Fibroblast of lung (primary cell): ENCODE measurements at regions not wholly inside any gene's neighbourhood (a gene's known extent, or its start where the extent isn't known, plus 50 kb on each side); places are given as distances from the start of the nearest gene placed in this dataset.

Experiments
- DNase-seq, 2 donors: peaks; one replicate each; pipeline versions ENCODE4 v3.0.0 to v3.0.0-alpha.2; 2010; ENCODE audit warnings: low read depth in 2 of 2
- H2AFZ ChIP-seq: 2 replicates; pipeline ENCODE4 v1.5.1; 2012; ENCODE audit warnings: low read length, control low read depth, inconsistent platforms
- H3K27ac ChIP-seq: 2 replicates; pipeline ENCODE4 v1.5.1; 2011; ENCODE audit warnings: low read length, control low read depth; ENCODE audit not compliant: insufficient read depth
- H3K27me3 ChIP-seq: 2 replicates; pipeline ENCODE4 v1.5.1; 2011; ENCODE audit warnings: mild to moderate bottlenecking, low read length; ENCODE audit not compliant: control insufficient read depth, insufficient read depth
- H3K36me3 ChIP-seq: 2 replicates; pipeline ENCODE4 v1.5.1; 2011; ENCODE audit warnings: low read length; ENCODE audit not compliant: control insufficient read depth, insufficient read depth
- H3K4me1 ChIP-seq: 2 replicates; pipeline ENCODE4 v1.5.1; 2011; ENCODE audit warnings: low read length; ENCODE audit not compliant: control insufficient read depth, insufficient read depth; ENCODE audit errors: extremely low read depth
- H3K4me2 ChIP-seq: 2 replicates; pipeline ENCODE4 v1.5.1; 2011; ENCODE audit warnings: low read length, control low read depth; ENCODE audit not compliant: insufficient read depth; ENCODE audit errors: extremely low read depth
- H3K4me3 ChIP-seq, 4 experiments: fragments of 200-600 bp in 1 of 4; sonication (generic) in 1 of 4; replicated peaks in 1 of 4; 2 replicates each; pipeline ENCODE4 v1.5.1; 2011 to 2016; ENCODE audit warnings: low read length in 4 of 4, low read depth in 3 of 4, mild to moderate bottlenecking in 3 of 4, control low read depth in 2 of 4, inconsistent platforms in 1 of 4, mixed read lengths in 1 of 4; ENCODE audit not compliant: insufficient read depth in 1 of 4; ENCODE audit errors: control extremely low read depth in 1 of 4
- H3K79me2 ChIP-seq: 2 replicates; pipeline ENCODE4 v1.5.1; 2012; ENCODE audit warnings: mild to moderate bottlenecking, low read length, inconsistent platforms; ENCODE audit not compliant: control insufficient read depth, insufficient read depth
- H3K9ac ChIP-seq: 2 replicates; pipeline ENCODE4 v1.5.1; 2011; ENCODE audit warnings: mild to moderate bottlenecking, low read length, control low read depth; ENCODE audit not compliant: insufficient read depth
- H3K9me3 ChIP-seq: 2 replicates; pipeline ENCODE4 v1.5.1; 2012; ENCODE audit warnings: low read depth, low read length; ENCODE audit not compliant: control insufficient read depth, insufficient read depth
- H4K20me1 ChIP-seq: 2 replicates; pipeline ENCODE4 v1.5.1; 2011; ENCODE audit warnings: low read length; ENCODE audit not compliant: control insufficient read depth, insufficient read depth; ENCODE audit errors: extremely low read depth
- CTCF ChIP-seq, 2 donors: IDR thresholded peaks in 1 of 2; conservative IDR thresholded peaks in 1 of 2; 1 replicate in 1 of 2; 2 replicates in 1 of 2; pipeline ENCODE4 v1.5.1; 2011 to 2012; ENCODE audit warnings: low read length in 2 of 2, control low read depth in 1 of 2, inconsistent platforms in 1 of 2, low read depth in 1 of 2, mild to moderate bottlenecking in 1 of 2
- EZH2 ChIP-seq: IDR thresholded peaks from 2 replicates; pipeline ENCODE4 v1.5.1; 2012; ENCODE audit warnings: low read length, control low read depth, mild to moderate bottlenecking; ENCODE audit errors: missing control alignments

- Histone ChIP-seq H3K4me3 (no peak overlapping the region), H2AFZ (no peak overlapping the region), H3K9ac (no peak overlapping the region), H3K4me1 (no peaks in the 10 kb centered on the region), H3K9me3 (no peaks in the 10 kb centered on the region), H3K4me2 (no peak overlapping the region), H3K27ac (no peak overlapping the region), H3K79me2 (no peaks in the 10 kb centered on the region), H4K20me1 (no peaks in the 10 kb centered on the region), H3K36me3 (no peaks in the 10 kb centered on the region), H3K27me3 (no peaks in the 10 kb centered on the region)
- peak; percentile 42 to 79 for DNase-seq
- TF ChIP-seq CTCF (conservative IDR thresholded peaks at IDR 0.05 in 1 of 2, IDR thresholded peaks at IDR 0.05 in 1 of 2; ENCODE audit: low read depth in 1 of 2, low read length in 2 of 2) (peak; percentile 75 to 87), EZH2 (no peak)
These were observed 80.3 kb upstream of the LSM6 start for GRCh38 chr4:146095091-146095690.

- Histone ChIP-seq H3K4me3 (no peak overlapping the region), H3K4me1 (no peaks in the 10 kb centered on the region), H3K27me3 (no peaks in the 10 kb centered on the region), H4K20me1 (no peaks in the 10 kb centered on the region), H3K4me2 (no peak overlapping the region), H3K9ac (no peak overlapping the region), H3K36me3 (no peaks in the 10 kb centered on the region), H3K9me3 (no peaks in the 10 kb centered on the region), H2AFZ (no peak overlapping the region), H3K79me2 (no peaks in the 10 kb centered on the region), H3K27ac (no peak overlapping the region)
- no peak for DNase-seq
- no peak for TF ChIP-seq CTCF (conservative IDR thresholded peaks at IDR 0.05 in 1 of 2, IDR thresholded peaks at IDR 0.05 in 1 of 2; ENCODE audit: low read depth in 1 of 2, low read length in 2 of 2)
- TF ChIP-seq EZH2, result no peak
These were observed 86.8 kb upstream of the LSM6 start for GRCh38 chr4:146088690-146089089.

- H3K27ac ChIP-seq, result no peak overlapping the region
- no peaks in the 10 kb centered on the region for H4K20me1 ChIP-seq
- no peak for DNase-seq
- no peaks in the 10 kb centered on the region for H3K4me1 ChIP-seq
- no peaks in the 10 kb centered on the region for H3K27me3 ChIP-seq
- no peaks in the 10 kb centered on the region for H3K79me2 ChIP-seq
- H3K9ac ChIP-seq, result no peak overlapping the region
- no peak overlapping the region for H3K4me2 ChIP-seq
- no peaks in the 10 kb centered on the region for H3K36me3 ChIP-seq
- no peak overlapping the region for H2AFZ ChIP-seq
- no peaks in the 10 kb centered on the region for H3K9me3 ChIP-seq
- TF ChIP-seq EZH2 (no peak), CTCF (conservative IDR thresholded peaks at IDR 0.05 in 1 of 2, IDR thresholded peaks at IDR 0.05 in 1 of 2; ENCODE audit: low read depth in 1 of 2, low read length in 2 of 2) (no peak)
- H3K4me3 ChIP-seq, result no peak overlapping the region
These were observed 87.7 kb upstream of the LSM6 start for GRCh38 chr4:146087856-146088255.
